GM03348 (cell line): ENCODE measurements at regions not wholly inside any gene's neighbourhood (a gene's known extent, or its start where the extent isn't known, plus 50 kb on each side); places are given as distances from the start of the nearest gene placed in this dataset.

Source experiments
- DNase-seq: peaks from one replicate; pipeline ENCODE4 v3.0.0; 2012; ENCODE audit warnings: low spot score

GRCh38 chr6:98717322-98717877 is 117.0 kb upstream of the POU3F2 start:
- DNase-seq = no peak

GRCh38 chr6:98717988-98718387 is 116.4 kb upstream of the POU3F2 start:
- DNase-seq = no peak

GRCh38 chr6:98724537-98724936 is 109.8 kb upstream of the POU3F2 start:
- no peak for DNase-seq

GRCh38 chr6:98747273-98747672 is 87.1 kb upstream of the POU3F2 start:
- no peak for DNase-seq

- peak; percentile 5 for DNase-seq
These were observed 86.4 kb upstream of the POU3F2 start for GRCh38 chr6:98747960-98748359.

- DNase-seq = no peak
These were observed 74.9 kb upstream of the POU3F2 start for GRCh38 chr6:98759459-98759858.

GRCh38 chr6:98764373-98764911 is 69.9 kb upstream of the POU3F2 start:
- DNase-seq = peak; percentile 13

- peak; percentile 8 for DNase-seq
These were observed 64.8 kb upstream of the POU3F2 start for GRCh38 chr6:98769546-98769945.

GRCh38 chr6:98775205-98775604 is 59.2 kb upstream of the POU3F2 start:
- no peak for DNase-seq

- no peak for DNase-seq
These were observed 56.6 kb upstream of the POU3F2 start for GRCh38 chr6:98777762-98778161.

GRCh38 chr6:98779618-98780017 is 54.8 kb upstream of the POU3F2 start:
- no peak for DNase-seq

- no peak for DNase-seq
These were observed 51.6 kb upstream of the POU3F2 start for GRCh38 chr6:98782772-98783171.

- no peak for DNase-seq
These were observed 50.8 kb upstream of the POU3F2 start for GRCh38 chr6:98783578-98783977.
